ENCODE measurements at regions not wholly inside any gene's neighbourhood (a gene's known extent, or its start where the extent isn't known, plus 50 kb on each side); places are given as distances from the start of the nearest gene placed in this dataset.

DNA sequence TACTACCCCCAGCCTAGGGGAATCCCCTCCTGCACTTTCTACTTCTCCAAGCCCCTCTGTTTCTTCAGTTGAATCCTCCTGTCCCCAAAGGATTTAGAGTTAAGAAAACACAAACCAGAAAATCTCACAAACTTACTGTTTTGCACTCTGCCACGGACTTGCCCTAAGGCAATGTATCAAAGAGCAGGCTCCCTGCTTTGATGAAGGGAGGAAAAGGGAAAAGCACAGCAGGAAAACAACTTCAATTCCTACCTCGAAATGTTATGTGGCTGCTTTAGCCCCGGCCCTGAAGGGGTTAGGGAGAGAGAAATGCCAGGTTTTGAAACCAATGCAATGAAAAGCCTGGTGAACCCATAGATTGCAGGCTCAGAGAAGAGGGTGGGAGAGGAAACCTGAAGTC lies 254.7 kb downstream of the MAN2A1 start:
- ATAC-seq, result no peak

GRCh38 chr5:109945097-109945678 lies 255.5 kb downstream of the MAN2A1 start:
- no peak for DNase-seq

More for the DNA sequence above, 254.7 kb downstream of the MAN2A1 start:
- no peak overlapping the region for H3K4me3 ChIP-seq
- H3K9me3 ChIP-seq, result no peaks in the 10 kb centered on the region
- intact Hi-C loops (cut with DNase I), result no loop called here
- no peaks in the 10 kb centered on the region for H3K36me3 ChIP-seq
- TF ChIP-seq, protein P1, sequence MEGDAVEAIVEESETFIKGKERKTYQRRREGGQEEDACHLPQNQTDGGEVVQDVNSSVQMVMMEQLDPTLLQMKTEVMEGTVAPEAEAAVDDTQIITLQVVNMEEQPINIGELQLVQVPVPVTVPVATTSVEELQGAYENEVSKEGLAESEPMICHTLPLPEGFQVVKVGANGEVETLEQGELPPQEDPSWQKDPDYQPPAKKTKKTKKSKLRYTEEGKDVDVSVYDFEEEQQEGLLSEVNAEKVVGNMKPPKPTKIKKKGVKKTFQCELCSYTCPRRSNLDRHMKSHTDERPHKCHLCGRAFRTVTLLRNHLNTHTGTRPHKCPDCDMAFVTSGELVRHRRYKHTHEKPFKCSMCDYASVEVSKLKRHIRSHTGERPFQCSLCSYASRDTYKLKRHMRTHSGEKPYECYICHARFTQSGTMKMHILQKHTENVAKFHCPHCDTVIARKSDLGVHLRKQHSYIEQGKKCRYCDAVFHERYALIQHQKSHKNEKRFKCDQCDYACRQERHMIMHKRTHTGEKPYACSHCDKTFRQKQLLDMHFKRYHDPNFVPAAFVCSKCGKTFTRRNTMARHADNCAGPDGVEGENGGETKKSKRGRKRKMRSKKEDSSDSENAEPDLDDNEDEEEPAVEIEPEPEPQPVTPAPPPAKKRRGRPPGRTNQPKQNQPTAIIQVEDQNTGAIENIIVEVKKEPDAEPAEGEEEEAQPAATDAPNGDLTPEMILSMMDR (IDR thresholded peaks at IDR 0.05), result no peak
- no peaks in the 10 kb centered on the region for H3K4me1 ChIP-seq
- no peak overlapping the region for H3K27ac ChIP-seq
- H3K27me3 ChIP-seq (ENCODE audit: low read depth), result no peaks in the 10 kb centered on the region
- DNase-seq, result no peak

GRCh38 chr5:109945723-109946480 lies 256.2 kb downstream of the MAN2A1 start:
- TF ChIP-seq, protein P1 (IDR thresholded peaks at IDR 0.05), result no peak
- Histone ChIP-seq H3K27ac (no peak overlapping the region), H3K36me3 (no peaks in the 10 kb centered on the region), H3K4me1 (no peaks in the 10 kb centered on the region), H3K9me3 (no peaks in the 10 kb centered on the region), H3K4me3 (no peak overlapping the region), H3K27me3 (ENCODE audit: low read depth) (no peaks in the 10 kb centered on the region)
- intact Hi-C loops (cut with DNase I), result no loop called here
- ATAC-seq (no peak), DNase-seq (no peak)

More at GRCh38 chr5:109945097-109945678, 255.5 kb downstream of the MAN2A1 start:
- Histone ChIP-seq H3K4me1 (no peaks in the 10 kb centered on the region), H3K27ac (no peak overlapping the region), H3K27me3 (ENCODE audit: low read depth) (no peaks in the 10 kb centered on the region), H3K9me3 (no peaks in the 10 kb centered on the region), H3K36me3 (no peaks in the 10 kb centered on the region), H3K4me3 (no peak overlapping the region)
- no peak for ATAC-seq
- TF ChIP-seq, protein P1 (IDR thresholded peaks at IDR 0.05), result no peak
- intact Hi-C loops (cut with DNase I), result no loop called here

DNA sequence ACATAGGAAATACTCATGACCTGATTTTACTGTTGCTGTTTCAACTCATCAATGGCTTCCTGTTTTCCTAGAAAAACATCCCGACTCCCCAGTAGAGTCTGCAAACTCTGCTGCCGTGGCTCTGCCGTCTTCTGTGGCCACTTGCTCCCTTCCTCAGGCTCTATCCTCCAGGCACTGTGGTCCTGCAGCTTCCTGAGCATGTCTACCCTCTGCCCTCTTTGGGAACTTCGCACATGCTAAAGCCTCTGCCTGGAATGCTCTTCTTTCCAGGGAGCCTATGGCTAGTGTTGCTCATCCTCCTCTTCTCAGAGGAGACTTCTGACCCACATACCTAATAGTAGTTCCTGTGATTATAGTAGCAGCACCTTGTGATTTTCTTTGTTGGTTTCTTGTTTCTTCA lies 256.9 kb downstream of the MAN2A1 start:
- Histone ChIP-seq H3K27ac (no peak overlapping the region), H3K36me3 (no peaks in the 10 kb centered on the region), H3K27me3 (ENCODE audit: low read depth) (no peaks in the 10 kb centered on the region), H3K9me3 (no peaks in the 10 kb centered on the region), H3K4me3 (no peak overlapping the region), H3K4me1 (no peaks in the 10 kb centered on the region)
- ATAC-seq (no peak), DNase-seq (no peak)
- intact Hi-C loops (cut with DNase I), result no loop called here
- TF ChIP-seq, protein P1 (IDR thresholded peaks at IDR 0.05), result no peak

GRCh38 chr5:109947667-109948066 lies 257.9 kb downstream of the MAN2A1 start:
- intact Hi-C loops (cut with DNase I), result no loop called here
- ATAC-seq (no peak), DNase-seq (no peak)
- TF ChIP-seq, protein P1 (IDR thresholded peaks at IDR 0.05), result no peak
- Histone ChIP-seq H3K4me1 (no peaks in the 10 kb centered on the region), H3K4me3 (no peak overlapping the region), H3K36me3 (no peaks in the 10 kb centered on the region), H3K27me3 (ENCODE audit: low read depth) (no peaks in the 10 kb centered on the region), H3K27ac (no peak overlapping the region), H3K9me3 (no peaks in the 10 kb centered on the region)

Measured in lower lobe of right lung (tissue), 2 donors.